Loucy (cell line): ENCODE measurements at regions not wholly inside any gene's neighbourhood (a gene's known extent, or its start where the extent isn't known, plus 50 kb on each side); places are given as distances from the start of the nearest gene placed in this dataset.

ENCODE experiments used
- EZH2phosphoT487 ChIP-seq: fragments of 200-600 bp; IDR thresholded peaks from 2 replicates; pipeline ENCODE4 v1.6.1; 2018; ENCODE audit warnings: antibody characterized with exemption, mild to moderate bottlenecking, moderate library complexity, borderline replicate concordance
- TF ChIP-seq, protein P1 (sequence below): fragments of 200-600 bp; sonication (generic); conservative IDR thresholded peaks from 2 replicates; pipeline ENCODE4 v1.5.1; 2014; ENCODE audit warnings: mild to moderate bottlenecking, antibody characterized with exemption, low read length

DNA sequence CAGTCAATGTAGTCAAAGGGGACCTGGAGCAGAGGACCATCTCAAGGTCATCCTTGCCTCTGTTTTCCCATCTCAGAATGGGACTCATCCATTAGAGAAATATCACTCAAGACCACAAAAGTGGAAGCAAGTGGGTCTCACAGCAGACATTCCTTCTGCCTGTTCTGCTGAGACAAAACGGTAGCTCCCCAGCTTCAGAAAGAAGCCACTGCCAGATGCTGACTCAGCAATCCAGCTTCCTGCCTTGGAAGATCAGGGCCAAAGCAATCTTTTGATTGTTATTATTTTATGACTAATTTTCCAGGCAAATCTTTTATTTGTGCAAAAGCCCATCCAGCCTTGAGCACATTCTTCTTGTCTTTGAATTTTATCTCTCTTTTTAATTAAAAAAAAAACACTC lies 86.8 kb downstream of the CCT6B start:
- TF ChIP-seq, protein P1, sequence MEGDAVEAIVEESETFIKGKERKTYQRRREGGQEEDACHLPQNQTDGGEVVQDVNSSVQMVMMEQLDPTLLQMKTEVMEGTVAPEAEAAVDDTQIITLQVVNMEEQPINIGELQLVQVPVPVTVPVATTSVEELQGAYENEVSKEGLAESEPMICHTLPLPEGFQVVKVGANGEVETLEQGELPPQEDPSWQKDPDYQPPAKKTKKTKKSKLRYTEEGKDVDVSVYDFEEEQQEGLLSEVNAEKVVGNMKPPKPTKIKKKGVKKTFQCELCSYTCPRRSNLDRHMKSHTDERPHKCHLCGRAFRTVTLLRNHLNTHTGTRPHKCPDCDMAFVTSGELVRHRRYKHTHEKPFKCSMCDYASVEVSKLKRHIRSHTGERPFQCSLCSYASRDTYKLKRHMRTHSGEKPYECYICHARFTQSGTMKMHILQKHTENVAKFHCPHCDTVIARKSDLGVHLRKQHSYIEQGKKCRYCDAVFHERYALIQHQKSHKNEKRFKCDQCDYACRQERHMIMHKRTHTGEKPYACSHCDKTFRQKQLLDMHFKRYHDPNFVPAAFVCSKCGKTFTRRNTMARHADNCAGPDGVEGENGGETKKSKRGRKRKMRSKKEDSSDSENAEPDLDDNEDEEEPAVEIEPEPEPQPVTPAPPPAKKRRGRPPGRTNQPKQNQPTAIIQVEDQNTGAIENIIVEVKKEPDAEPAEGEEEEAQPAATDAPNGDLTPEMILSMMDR, result no peak
- TF ChIP-seq EZH2phosphoT487, result no peak
